Uterus (tissue), 2 donors: ENCODE measurements at regions not wholly inside any gene's neighbourhood (a gene's known extent, or its start where the extent isn't known, plus 50 kb on each side); places are given as distances from the start of the nearest gene placed in this dataset.

Experiments used
- CTCF ChIP-seq, 4 experiments: fragments of 200-600 bp in 2 of 4; fragments of 450-650 bp in 2 of 4; sonication (generic) in 2 of 4; IDR thresholded peaks; one replicate each; pipeline ENCODE4 v1.5.1; 2016 to 2019; ENCODE audit warnings: antibody characterized with exemption in 4 of 4, mild to moderate bottlenecking in 2 of 4, moderate library complexity in 1 of 4
- POLR2A ChIP-seq, 2 donors: fragments of 450-650 bp; IDR thresholded peaks; one replicate each; pipeline ENCODE4 v1.6.1; 2016; ENCODE audit warnings: antibody characterized with exemption in 2 of 2, mild to moderate bottlenecking in 1 of 2, moderate library complexity in 1 of 2

DNA sequence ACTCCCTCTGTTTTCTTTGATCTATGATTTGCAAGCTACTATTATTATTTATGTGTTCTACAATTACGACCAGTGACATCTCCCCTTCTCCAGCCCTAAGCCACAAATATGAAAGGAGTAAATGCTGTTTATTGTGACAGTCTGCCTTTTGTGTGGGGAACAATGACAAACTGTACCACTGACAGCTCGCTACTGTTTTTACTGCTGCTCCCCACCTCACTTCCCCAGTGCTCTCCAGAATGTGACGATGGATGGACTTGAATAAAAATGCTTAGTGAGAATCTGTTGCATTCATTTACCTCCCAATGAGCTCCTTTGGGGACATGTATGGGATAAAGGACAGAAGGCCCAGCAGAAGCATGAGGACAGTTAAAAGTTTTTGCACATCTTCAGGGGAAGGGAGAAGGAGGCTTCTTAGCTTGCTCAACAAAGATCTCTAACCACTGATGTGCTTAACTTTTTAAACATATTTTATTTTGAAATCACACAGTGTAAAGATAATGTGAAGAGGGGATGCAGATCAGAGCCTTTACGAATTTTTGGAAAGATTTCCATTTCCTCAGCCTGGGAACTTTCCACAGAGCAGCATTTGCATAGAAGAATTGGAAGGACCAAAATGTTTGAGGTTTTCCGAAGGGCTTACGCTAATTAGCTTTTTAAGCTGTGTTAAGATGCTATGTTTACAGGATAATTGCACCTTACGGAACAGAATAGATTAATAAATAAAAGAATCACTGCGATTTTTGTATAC is 485.1 kb upstream of the TENM3 start:
- TF ChIP-seq CTCF (IDR thresholded peaks at IDR 0.05) (no peak), POLR2A (IDR thresholded peaks at IDR 0.05) (no peak)
